NCI-H1694 (cell line): ENCODE measurements at regions not wholly inside any gene's neighbourhood (a gene's known extent, or its start where the extent isn't known, plus 50 kb on each side); places are given as distances from the start of the nearest gene placed in this dataset.

Experiments used
- DNase-seq: peaks from one replicate; lab custom pipeline; 2025; lab: John Stamatoyannopoulos, UW

GRCh38 chr4:74651198-74651597 is 143.1 kb downstream of the BTC start:
- no peak for DNase-seq

GRCh38 chr4:74653331-74654229 is 140.7 kb downstream of the BTC start:
- DNase-seq: no peak

- no peak for DNase-seq
Measured at GRCh38 chr4:74654230-74654681, 140.1 kb downstream of the BTC start.

GRCh38 chr4:74656596-74656995 is 137.7 kb downstream of the BTC start:
- no peak for DNase-seq

- no peak for DNase-seq
Measured at GRCh38 chr4:74658116-74658515, 136.2 kb downstream of the BTC start.

GRCh38 chr4:74659576-74660411 is 134.5 kb downstream of the BTC start:
- no peak for DNase-seq

GRCh38 chr4:74660866-74661265 is 133.5 kb downstream of the BTC start:
- no peak for DNase-seq

GRCh38 chr4:74661427-74662201 is 132.7 kb downstream of the BTC start:
- DNase-seq: no peak

- no peak for DNase-seq
Measured at GRCh38 chr4:74663631-74664030, 130.7 kb downstream of the BTC start.

GRCh38 chr4:74665346-74665745 is 129.0 kb downstream of the BTC start:
- no peak for DNase-seq

- DNase-seq: no peak
Measured at GRCh38 chr4:74665876-74666275, 128.4 kb downstream of the BTC start.

- no peak for DNase-seq
Measured at GRCh38 chr4:74667438-74667837, 126.9 kb downstream of the BTC start.

- no peak for DNase-seq
Measured at GRCh38 chr4:74667944-74668343, 126.4 kb downstream of the BTC start.

- no peak for DNase-seq
Measured at GRCh38 chr4:74669702-74670101, 124.6 kb downstream of the BTC start.

GRCh38 chr4:74670583-74670982 is 123.7 kb downstream of the BTC start:
- no peak for DNase-seq

- DNase-seq: no peak
Measured at GRCh38 chr4:74671080-74671698, 123.1 kb downstream of the BTC start.

- no peak for DNase-seq
Measured at GRCh38 chr4:74674750-74675149, 119.6 kb downstream of the BTC start.

- no peak for DNase-seq
Measured at GRCh38 chr4:74675673-74676279, 118.5 kb downstream of the BTC start.

GRCh38 chr4:74682567-74683359 is 111.6 kb downstream of the BTC start:
- no peak for DNase-seq

GRCh38 chr4:74692972-74693371 is 101.4 kb downstream of the BTC start:
- no peak for DNase-seq
